SK-N-SH treated with all-trans-retinoic acid at 6 μM for 48 hours (cell line): ENCODE measurements at regions not wholly inside any gene's neighbourhood (a gene's known extent, or its start where the extent isn't known, plus 50 kb on each side); places are given as distances from the start of the nearest gene placed in this dataset.
A peak's percentile ranks its signal among the peaks of the same experiment; 100 is the strongest.

Experiments used
- ATAC-seq: fragments of 200-7000 bp; cut with Tn5 transposase; 3 replicates; pipeline ENCODE4 v1.9.1; 2020; ENCODE audit warnings: mild to moderate bottlenecking, moderate library complexity
- ARNTL ChIP-seq: fragments of 450-650 bp; formaldehyde crosslinking; IDR thresholded peaks from 2 replicates; pipeline ENCODE4 v1.5.0; 2020; ENCODE audit warnings: low read depth, mild to moderate bottlenecking, moderate library complexity, borderline replicate concordance
- BACH2 ChIP-seq: fragments of 250-450 bp; sonication (Bioruptor Pico); IDR thresholded peaks from 2 replicates; pipeline ENCODE4 v1.9.0; 2021; ENCODE audit warnings: mild to moderate bottlenecking, borderline replicate concordance
- CREB5 ChIP-seq: fragments of 250-450 bp; sonication (Bioruptor Pico); IDR thresholded peaks from 2 replicates; pipeline ENCODE4 v1.5.1; 2020; ENCODE audit warnings: low read depth, mild to moderate bottlenecking, moderate library complexity
- CSDC2 ChIP-seq: fragments of 250-450 bp; sonication (Bioruptor Pico); IDR thresholded peaks from 2 replicates; pipeline ENCODE4 v1.5.0; 2020; ENCODE audit warnings: mild to moderate bottlenecking, moderate library complexity
- CSRNP3 ChIP-seq: fragments of 250-450 bp; sonication (Bioruptor Pico); IDR thresholded peaks from 2 replicates; pipeline ENCODE4 v1.5.1; 2021; ENCODE audit warnings: mild to moderate bottlenecking, moderate library complexity
- ESRRG ChIP-seq: fragments of 250-450 bp; sonication (Bioruptor Pico); IDR thresholded peaks from 2 replicates; pipeline ENCODE4 v1.6.1; 2021; ENCODE audit warnings: mild to moderate bottlenecking
- GLIS3 ChIP-seq: fragments of 250-450 bp; sonication (Bioruptor Pico); IDR thresholded peaks from 2 replicates; pipeline ENCODE4 v1.5.0; 2020; ENCODE audit warnings: mild to moderate bottlenecking, moderate library complexity
- ISL1 ChIP-seq: fragments of 250-450 bp; sonication (Bioruptor Pico); IDR thresholded peaks from 2 replicates; pipeline ENCODE4 v2.1.2; 2022; ENCODE audit warnings: mild to moderate bottlenecking, moderate library complexity
- OSR1 ChIP-seq: fragments of 250-450 bp; sonication (Bioruptor Pico); IDR thresholded peaks from 2 replicates; pipeline ENCODE4 v1.8.0; 2022; ENCODE audit warnings: moderate library complexity, mild to moderate bottlenecking, inconsistent platforms
- PATZ1 ChIP-seq: fragments of 250-450 bp; sonication (Bioruptor Pico); IDR thresholded peaks from 2 replicates; pipeline ENCODE4 v1.8.0; 2020; ENCODE audit warnings: mild to moderate bottlenecking, moderate library complexity, borderline replicate concordance
- POU6F1 ChIP-seq: fragments of 250-450 bp; sonication (Bioruptor Pico); IDR thresholded peaks from 2 replicates; pipeline ENCODE4 v1.8.0; 2021; ENCODE audit warnings: low read depth, mild to moderate bottlenecking, moderate library complexity, borderline replicate concordance
- PPARA ChIP-seq: fragments of 250-450 bp; sonication (Bioruptor Pico); IDR thresholded peaks from 2 replicates; pipeline ENCODE4 v1.5.0; 2020; ENCODE audit warnings: mild to moderate bottlenecking, borderline replicate concordance
- SNAI2 ChIP-seq: fragments of 250-450 bp; sonication (Bioruptor Pico); IDR thresholded peaks from 2 replicates; pipeline ENCODE4 v1.5.0; 2020; ENCODE audit warnings: mild to moderate bottlenecking, moderate library complexity
- TCF4 ChIP-seq: fragments of 250-450 bp; sonication (Bioruptor Pico); IDR thresholded peaks from 2 replicates; pipeline ENCODE4 v1.8.0; 2021; ENCODE audit warnings: mild to moderate bottlenecking, moderate library complexity, borderline replicate concordance
- TOX ChIP-seq: fragments of 250-450 bp; sonication (Bioruptor Pico); IDR thresholded peaks from 2 replicates; pipeline ENCODE4 v1.8.0; 2021; ENCODE audit warnings: mild to moderate bottlenecking, moderate library complexity, borderline replicate concordance
- TSHZ2 ChIP-seq: fragments of 250-450 bp; sonication (Bioruptor Pico); IDR thresholded peaks from 2 replicates; pipeline ENCODE4 v1.5.0; 2020; ENCODE audit warnings: mild to moderate bottlenecking, moderate library complexity
- ZC3H10 ChIP-seq: fragments of 250-450 bp; sonication (Bioruptor Pico); IDR thresholded peaks from 2 replicates; pipeline ENCODE4 v1.5.1; 2021; ENCODE audit warnings: mild to moderate bottlenecking, moderate library complexity
- ZFP3 ChIP-seq: fragments of 250-450 bp; sonication (Bioruptor Pico); IDR thresholded peaks from 2 replicates; pipeline ENCODE4 v1.5.0; 2020; ENCODE audit warnings: mild to moderate bottlenecking, moderate library complexity
- ZFP30 ChIP-seq: fragments of 450-650 bp; formaldehyde crosslinking; IDR thresholded peaks from 2 replicates; pipeline ENCODE4 v1.5.0; 2022; ENCODE audit warnings: mild to moderate bottlenecking, moderate library complexity
- ZNF565 ChIP-seq: fragments of 450-650 bp; formaldehyde crosslinking; conservative IDR thresholded peaks from 2 replicates; pipeline ENCODE4 v1.5.0; 2020; ENCODE audit warnings: low read depth, mild to moderate bottlenecking, moderate library complexity
- ZNF70 ChIP-seq: fragments of 450-650 bp; formaldehyde crosslinking; IDR thresholded peaks from 2 replicates; pipeline ENCODE4 v1.5.0; 2020; ENCODE audit warnings: mild to moderate bottlenecking, moderate library complexity
- ZNF8 ChIP-seq: fragments of 450-650 bp; formaldehyde crosslinking; IDR thresholded peaks from 2 replicates; pipeline ENCODE4 v1.5.0; 2020; ENCODE audit warnings: mild to moderate bottlenecking, moderate library complexity

- 0 out of 2 replicates have a peak, but pooled peaks have one; percentile 10 for TF ChIP-seq ISL1 (CRISPR knock-in tag)
- ATAC-seq = peak; percentile 57; the same call in 2 of the 3 replicates
Observed at GRCh38 chr1:65621721-65622120, 171.0 kb upstream of the PDE4B start.

- no peak for TF ChIP-seq TOX (CRISPR knock-in tag)
- no peak for TF ChIP-seq ZFP30 (CRISPR knock-in tag)
- TF ChIP-seq TCF4 (CRISPR knock-in tag) = no peak
- TF ChIP-seq ESRRG (CRISPR knock-in tag) = no peak
- no peak for TF ChIP-seq ZNF70
- TF ChIP-seq CREB5 (CRISPR knock-in tag) = no peak
- no peak for TF ChIP-seq PPARA (CRISPR knock-in tag)
- TF ChIP-seq ZFP3 = no peak
- no peak for TF ChIP-seq ZNF565 (CRISPR knock-in tag)
- no peak for TF ChIP-seq CSRNP3 (CRISPR knock-in tag)
- no peak for TF ChIP-seq POU6F1 (CRISPR knock-in tag)
- TF ChIP-seq GLIS3 (CRISPR knock-in tag) = no peak
- TF ChIP-seq TSHZ2 (CRISPR knock-in tag) = no peak
- TF ChIP-seq ARNTL (CRISPR knock-in tag) = no peak
- TF ChIP-seq SNAI2 (CRISPR knock-in tag) = no peak
- TF ChIP-seq PATZ1 (CRISPR knock-in tag) = no peak
- no peak for TF ChIP-seq OSR1 (CRISPR knock-in tag)
- no peak for TF ChIP-seq ZC3H10 (CRISPR knock-in tag)
- no peak for TF ChIP-seq ISL1 (CRISPR knock-in tag)
- ATAC-seq = no peak
Observed at GRCh38 chr1:65623895-65624294, 168.8 kb upstream of the PDE4B start.

- TF ChIP-seq CREB5 (CRISPR knock-in tag) (no peak), CSDC2 (CRISPR knock-in tag) (no peak), BACH2 (CRISPR knock-in tag) (no peak), ZC3H10 (CRISPR knock-in tag) (no peak), ZNF8 (CRISPR knock-in tag) (no peak), ARNTL (CRISPR knock-in tag) (no peak), SNAI2 (CRISPR knock-in tag) (no peak)
- TF ChIP-seq, all 23 proteins: peak for 0
Observed at GRCh38 chr1:65625528-65625927, 167.2 kb upstream of the PDE4B start.

More at GRCh38 chr1:65625528-65625927, 167.2 kb upstream of the PDE4B start:
- ATAC-seq = no peak
